GM19351 (cell line): ENCODE measurements at regions not wholly inside any gene's neighbourhood (a gene's known extent, or its start where the extent isn't known, plus 50 kb on each side); places are given as distances from the start of the nearest gene placed in this dataset.
"Not testable (repeated sequence)": the region's sequence is repeated elsewhere in the genome, so short reads cannot be mapped to it uniquely, and the experiment has no call there.

Source experiments
- ATAC-seq: cut with Tn5 transposase; IDR thresholded peaks from one replicate; pipeline ENCODE4 v1.9.1; 2021; ENCODE audit warnings: mild to moderate bottlenecking, moderate library complexity; ENCODE audit not compliant: unreplicated experiment

DNA sequence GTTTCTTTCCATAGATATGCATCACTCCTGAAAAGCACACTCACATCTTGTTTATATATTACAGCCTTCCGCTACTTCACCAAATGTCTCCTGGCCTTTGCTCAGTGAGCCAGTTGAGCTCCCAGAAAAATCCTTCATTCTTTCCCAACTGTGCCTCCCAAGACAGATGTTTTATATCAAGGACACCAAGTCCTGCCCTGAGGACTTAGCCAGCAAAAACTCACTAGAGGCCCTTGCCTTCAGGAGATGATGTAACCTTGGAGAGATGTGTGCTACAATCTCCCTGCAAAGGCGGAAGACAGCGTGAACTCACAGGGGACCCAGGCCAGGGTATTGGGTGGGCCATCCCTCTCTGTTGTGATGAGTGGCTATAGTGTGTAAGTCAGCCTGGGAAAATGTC is 86.1 kb upstream of the CTAGE1 start:
- ATAC-seq = no peak

DNA sequence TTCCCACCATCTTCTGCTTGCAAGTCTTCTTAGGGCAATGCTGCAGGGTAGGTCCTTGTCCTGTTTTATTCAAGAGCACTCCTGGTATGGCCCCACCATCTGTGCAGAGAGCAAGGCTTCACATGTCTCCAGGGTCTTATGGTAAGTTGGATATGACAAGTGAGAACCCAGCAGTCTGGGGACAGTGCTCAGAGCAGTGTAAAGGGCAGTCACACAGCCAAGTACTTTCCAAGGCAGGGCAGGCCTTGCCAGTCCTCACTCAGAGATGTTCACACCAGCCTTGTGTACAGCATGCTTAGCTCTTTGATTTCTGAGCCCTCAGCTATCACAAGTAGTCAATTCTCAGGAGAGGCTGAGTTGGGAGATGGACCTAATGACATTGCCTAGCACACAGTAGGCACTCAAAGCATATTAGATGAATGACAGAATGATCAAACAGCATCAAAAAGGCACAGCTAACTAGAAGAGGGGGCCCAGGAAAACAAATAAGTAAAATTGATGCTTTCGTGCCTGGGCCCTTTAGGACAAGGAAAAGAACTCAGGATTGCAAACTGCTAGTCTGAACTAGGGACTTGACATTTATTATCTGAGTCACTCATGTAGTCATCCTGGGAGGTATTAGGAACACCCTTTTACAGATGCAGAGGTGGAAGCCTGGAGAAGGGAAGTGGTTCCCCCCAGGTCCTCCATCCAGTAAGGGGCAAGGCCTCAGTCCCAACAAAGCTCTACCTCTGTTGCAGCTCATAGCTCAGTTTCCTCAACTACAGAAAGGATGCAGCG is 86.7 kb upstream of the CTAGE1 start:
- ATAC-seq = no peak

- ATAC-seq = no peak
These were observed 87.5 kb upstream of the CTAGE1 start for GRCh38 chr18:22505141-22505591.

- ATAC-seq = no peak
These were observed 89.3 kb upstream of the CTAGE1 start for GRCh38 chr18:22507055-22507454.

DNA sequence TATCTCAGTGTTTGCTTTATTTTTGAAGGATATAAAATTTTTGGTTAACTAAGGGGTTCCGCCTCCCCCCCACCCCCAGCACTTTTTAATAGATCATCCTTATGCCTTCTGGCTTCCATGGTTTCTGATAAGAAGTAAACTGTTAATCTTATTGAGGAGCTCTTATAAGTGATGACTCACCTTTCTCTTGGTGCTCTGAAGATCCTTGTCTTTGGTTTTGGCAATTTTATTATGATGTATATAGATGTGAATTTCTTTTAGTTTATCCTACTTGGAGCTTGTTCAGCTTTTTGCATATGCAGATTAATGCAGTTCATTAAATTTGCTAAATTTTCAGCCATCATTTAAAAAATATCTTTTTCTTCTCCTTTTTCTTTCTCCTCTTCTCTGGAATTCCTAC is 91.7 kb upstream of the CTAGE1 start:
- no peak for ATAC-seq

- no peak for ATAC-seq
These were observed 93.0 kb upstream of the CTAGE1 start for GRCh38 chr18:22510697-22511096.

GRCh38 chr18:22513721-22514481 is 96.2 kb upstream of the CTAGE1 start:
- ATAC-seq = no peak

GRCh38 chr18:22514655-22515054 is 96.9 kb upstream of the CTAGE1 start:
- no peak for ATAC-seq

DNA sequence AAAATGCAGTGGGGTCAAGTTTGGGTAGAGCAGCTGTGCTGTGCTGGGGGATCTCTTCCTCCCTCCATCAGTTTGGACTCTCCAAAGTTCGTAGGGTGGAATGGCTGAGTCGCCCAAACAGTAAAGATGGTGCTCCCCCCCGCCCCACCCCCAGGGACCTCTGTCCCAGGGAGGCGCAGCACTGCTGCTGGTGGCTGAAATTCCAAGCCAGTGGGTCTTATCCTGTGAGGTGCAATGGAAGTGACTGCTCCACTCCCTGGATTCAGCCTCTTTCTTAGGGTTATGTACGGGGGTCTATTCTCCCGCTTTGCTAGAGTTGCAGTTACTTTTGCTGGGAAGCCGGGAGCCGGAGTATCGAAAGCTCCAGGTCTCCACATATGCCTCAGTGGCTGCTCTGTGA is 97.5 kb upstream of the CTAGE1 start:
- ATAC-seq = no peak

- no peak for ATAC-seq
These were observed 99.6 kb upstream of the CTAGE1 start for GRCh38 chr18:22517356-22517755.

DNA sequence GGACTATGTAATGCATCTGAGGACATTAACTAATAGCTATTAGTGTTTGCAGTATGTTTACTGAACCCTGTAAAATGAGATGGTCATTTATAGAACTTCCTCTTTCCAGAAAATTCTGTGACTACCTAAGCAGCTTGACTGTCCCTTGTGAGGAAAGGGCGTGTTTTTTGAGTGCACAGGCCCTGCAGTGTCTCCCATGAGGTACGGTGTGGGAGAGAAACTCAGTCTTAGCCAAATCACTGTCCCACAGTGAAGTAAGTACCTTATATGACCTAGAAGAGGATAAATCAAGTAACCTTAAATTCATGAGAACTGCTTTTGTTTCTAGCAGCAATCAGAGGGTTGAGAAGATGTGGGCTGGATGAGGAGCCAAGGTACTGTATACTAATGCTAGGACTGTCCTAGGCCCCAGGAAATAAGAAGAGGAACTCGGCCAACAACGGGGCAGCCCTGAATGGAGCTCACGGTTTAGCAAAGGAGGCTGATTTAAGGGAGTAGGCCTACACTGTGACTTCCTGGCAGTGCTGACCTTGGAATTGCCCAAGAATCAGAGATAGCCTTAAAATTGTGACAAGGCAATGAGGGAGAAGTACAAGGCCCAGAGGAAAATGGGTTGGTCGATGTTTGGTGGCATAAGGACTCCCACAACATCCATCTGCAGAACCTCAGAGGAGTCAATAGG is 103.5 kb upstream of the CTAGE1 start:
- ATAC-seq = no peak

DNA sequence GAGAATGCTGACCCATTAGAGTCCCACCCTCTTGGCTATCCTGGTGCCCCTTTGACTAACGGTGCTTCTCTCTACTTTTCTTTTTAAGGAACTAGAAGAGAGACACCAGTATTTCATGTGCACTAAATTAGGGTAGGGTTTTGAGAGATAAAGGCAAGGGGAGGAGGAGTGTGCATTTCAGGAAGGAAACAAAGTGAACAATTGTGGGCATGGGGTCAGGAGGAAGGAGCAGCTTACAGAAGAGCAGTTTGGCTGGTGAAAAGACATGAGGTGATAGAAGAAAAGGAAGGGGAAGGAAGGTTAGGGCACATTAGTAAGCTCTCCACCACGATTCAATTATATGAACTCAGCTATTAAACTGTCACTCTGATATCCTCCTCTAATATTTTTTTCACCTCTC is 105.8 kb upstream of the CTAGE1 start:
- ATAC-seq = no peak

DNA sequence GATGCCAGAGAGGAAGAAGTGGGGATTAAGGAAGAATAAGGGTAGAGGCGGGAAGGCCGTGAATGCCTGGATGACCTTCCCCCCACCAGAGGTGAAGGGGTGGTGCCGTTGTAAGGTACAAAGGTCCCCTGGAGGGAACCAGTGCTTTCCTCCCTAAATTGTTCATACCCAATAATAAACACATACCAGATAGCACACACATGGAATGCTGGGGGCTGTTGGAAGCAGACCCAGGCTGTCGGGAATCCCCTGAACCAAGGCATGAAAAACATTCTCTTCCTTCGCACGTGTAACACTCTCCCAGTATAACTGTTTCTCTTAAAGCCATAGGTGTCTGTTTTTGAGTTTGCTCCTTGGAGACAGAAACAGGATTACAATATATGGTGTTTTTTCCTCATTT is 107.1 kb upstream of the CTAGE1 start:
- no peak for ATAC-seq

DNA sequence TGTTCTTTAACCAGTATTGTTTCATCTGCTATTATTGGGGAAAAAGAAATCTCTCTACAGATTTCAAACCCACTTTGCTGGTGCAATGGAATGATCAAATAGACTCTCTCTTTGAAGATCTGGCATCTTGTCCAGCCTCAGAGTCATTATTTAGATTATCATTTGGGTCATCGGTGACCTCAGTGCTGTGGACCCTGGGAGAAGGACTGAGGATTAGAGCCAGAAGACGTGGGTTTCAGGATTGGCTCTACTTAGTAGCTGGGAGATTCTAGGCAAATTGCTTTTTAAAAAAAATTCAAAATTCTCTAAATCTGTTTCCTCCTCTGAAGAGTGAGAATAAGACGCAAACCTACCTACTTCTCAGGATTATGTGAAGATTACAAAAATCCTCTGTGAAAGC is 107.6 kb upstream of the CTAGE1 start:
- ATAC-seq = no peak

DNA sequence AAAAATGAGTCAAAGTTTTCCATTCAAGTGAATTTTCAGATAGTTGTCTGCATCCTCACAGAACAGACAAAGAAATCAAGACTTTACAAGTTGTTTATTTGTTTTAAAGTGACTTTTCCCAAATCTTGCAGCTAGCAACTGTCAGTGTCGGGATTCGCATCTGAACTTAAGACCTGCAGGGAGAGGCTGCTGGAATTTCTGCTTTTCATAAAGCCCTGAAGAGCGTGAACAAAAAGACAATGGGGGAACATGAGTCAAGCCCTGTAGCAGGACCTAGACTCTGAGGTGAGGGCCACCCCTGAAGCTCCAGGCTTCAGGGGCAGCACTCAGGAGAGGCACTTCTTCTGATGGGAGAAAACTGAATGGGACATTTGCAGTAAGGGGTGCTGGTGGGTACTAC is 108.2 kb upstream of the CTAGE1 start:
- ATAC-seq = no peak

DNA sequence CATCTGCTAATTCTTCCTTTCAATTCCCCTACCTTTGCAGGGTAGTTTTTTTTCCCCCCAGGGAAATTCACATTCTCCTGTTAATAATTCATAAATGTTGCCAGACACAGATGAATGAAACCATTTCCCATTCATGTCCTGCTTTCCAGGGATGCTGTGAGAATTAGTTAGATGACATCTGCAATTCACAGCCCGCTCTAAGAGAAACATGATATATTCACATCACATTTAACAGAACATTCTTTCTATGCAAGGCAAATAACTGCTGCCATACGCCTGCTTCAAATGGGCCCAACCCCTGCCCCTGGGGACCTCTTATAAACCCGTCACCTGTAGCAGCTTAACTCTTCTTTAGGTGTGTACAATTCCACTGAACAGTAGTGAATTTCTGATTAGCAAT is 110.6 kb upstream of the CTAGE1 start:
- no peak for ATAC-seq

DNA sequence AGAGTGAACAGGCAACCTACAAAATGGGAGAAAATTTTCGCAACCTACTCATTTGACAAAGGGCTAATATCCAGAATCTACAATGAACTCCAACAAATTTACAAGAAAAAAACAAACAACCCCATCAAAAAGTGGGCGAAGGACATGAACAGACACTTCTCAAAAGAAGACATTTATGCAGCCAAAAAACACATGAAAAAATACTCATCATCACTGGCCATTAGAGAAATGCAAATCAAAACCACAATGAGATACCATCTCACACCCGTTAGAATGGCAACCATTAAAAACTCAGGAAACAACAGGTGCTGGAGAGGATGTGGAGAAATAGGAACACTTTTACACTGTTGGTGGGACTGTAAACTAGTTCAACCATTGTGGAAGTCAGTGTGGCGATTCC is 117.0 kb upstream of the CTAGE1 start:
- not testable (repeated sequence) for ATAC-seq

DNA sequence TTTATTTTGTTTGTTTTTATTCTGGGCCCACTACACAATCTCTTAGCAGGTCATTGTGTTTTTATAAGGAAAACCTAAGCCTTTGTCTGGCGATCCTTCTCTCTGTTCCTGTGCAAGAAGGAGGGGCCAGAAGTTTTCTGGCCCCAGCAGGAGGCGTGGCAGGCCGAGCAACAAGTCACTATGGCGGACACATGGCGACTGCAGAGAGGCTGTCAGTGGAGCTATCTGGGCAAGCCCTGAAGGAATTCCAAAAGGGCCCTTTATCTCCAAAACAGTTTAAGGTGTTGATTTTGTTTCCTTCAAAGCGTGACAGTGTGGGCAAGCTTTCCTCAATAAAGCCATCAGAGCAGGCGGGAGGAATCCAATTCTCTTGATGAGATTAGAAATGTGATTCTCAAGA is 118.8 kb upstream of the CTAGE1 start:
- ATAC-seq = no peak

DNA sequence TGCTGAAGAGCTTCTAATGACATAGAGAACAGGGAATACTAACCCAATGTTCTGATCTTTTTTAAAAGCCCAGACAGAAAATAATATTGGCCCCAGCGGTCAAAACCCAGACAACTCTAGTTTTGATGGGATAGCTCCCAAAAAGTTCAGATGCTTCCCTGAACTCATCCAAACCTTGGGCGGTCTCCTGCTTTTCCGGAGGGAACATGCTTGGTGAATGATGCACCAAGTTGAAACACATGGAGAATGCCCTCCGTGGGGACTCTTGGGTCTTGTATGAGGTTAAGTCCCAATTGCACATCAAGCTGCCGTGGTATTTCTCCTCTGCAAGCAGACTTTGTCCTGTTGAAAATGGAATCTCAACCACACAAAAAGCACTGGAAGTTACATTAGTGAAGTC is 120.7 kb upstream of the CTAGE1 start:
- ATAC-seq = no peak

DNA sequence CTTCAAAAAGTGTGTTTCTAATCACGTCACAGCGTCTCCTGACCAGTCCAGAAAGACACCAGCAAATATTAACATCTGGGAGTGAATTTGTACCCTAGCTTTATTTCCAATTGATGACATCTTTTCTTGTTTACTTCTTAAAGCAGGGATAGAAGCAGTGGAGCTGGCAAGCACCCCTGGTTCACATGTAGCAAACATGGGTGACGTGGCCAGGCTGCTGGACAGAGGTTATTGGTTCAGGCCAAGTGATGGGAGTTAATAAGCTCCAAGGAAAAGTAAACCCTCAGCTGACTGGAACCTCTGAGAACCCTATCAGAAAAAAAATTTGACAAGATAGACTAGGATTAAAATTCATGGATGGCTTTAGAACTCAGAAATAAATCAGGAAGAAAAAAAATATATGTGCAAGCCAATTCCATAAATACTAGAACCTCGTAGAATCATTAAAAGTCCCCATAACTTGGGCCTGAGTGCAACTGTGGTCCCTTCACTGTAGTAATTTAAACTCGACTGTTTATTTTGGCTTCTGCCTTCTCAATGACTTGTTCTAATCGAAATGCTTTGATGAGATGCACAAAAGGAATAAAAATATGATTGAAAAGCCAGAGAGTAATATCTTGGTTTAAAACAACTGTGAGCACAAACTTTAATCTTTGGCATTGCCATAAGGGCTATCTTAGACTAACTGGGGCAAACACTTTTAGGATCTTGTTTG is 121.5 kb upstream of the CTAGE1 start:
- no peak for ATAC-seq

- no peak for ATAC-seq
These were observed 123.5 kb upstream of the CTAGE1 start for GRCh38 chr18:22541232-22541631.
